ENCODE measurements at regions not wholly inside any gene's neighbourhood (a gene's known extent, or its start where the extent isn't known, plus 50 kb on each side); places are given as distances from the start of the nearest gene placed in this dataset.
"Not testable (repeated sequence)": the region's sequence is repeated elsewhere in the genome, so short reads cannot be mapped to it uniquely, and the experiment has no call there.

- ChIA-PET POLR2A (no interaction called here), CTCF (no interaction called here)
- no peak for TF ChIP-seq CTCF (IDR thresholded peaks at IDR 0.05; ENCODE audit: insufficient read depth, low read length, missing control alignments)
- no peak overlapping the region for H3K4me3 ChIP-seq (ENCODE audit: low read depth, low read length)
- DNase-seq (ENCODE audit: low read depth, low spot score) = no peak
These were observed 1038.0 kb downstream of the SOCS6 start for GRCh38 chr18:71326826-71327225.

GRCh38 chr18:71324356-71324755 is 1035.5 kb downstream of the SOCS6 start:
- CTCF ChIA-PET = no interaction called here
- POLR2A ChIA-PET = no interaction called here
- no peak for DNase-seq (ENCODE audit: low read depth, low spot score)
- H3K4me3 ChIP-seq (ENCODE audit: low read depth, low read length) = no peak overlapping the region
- no peak for TF ChIP-seq CTCF (IDR thresholded peaks at IDR 0.05; ENCODE audit: insufficient read depth, low read length, missing control alignments)

- CTCF ChIA-PET = no interaction called here
- no peak overlapping the region for H3K4me3 ChIP-seq (ENCODE audit: low read depth, low read length)
- POLR2A ChIA-PET = no interaction called here
These were observed 1033.4 kb downstream of the SOCS6 start for GRCh38 chr18:71322201-71322600.

GRCh38 chr18:71321319-71321718 is 1032.5 kb downstream of the SOCS6 start:
- DNase-seq (ENCODE audit: low read depth, low spot score) = no peak
- ChIA-PET CTCF (no interaction called here), POLR2A (no interaction called here)
- TF ChIP-seq CTCF (IDR thresholded peaks at IDR 0.05; ENCODE audit: insufficient read depth, low read length, missing control alignments) = no peak
- no peak overlapping the region for H3K4me3 ChIP-seq (ENCODE audit: low read depth, low read length)

More at GRCh38 chr18:71322201-71322600, 1033.4 kb downstream of the SOCS6 start:
- no peak for TF ChIP-seq CTCF (IDR thresholded peaks at IDR 0.05; ENCODE audit: insufficient read depth, low read length, missing control alignments)
- no peak for DNase-seq (ENCODE audit: low read depth, low spot score)

GRCh38 chr18:71304856-71305255 is 1016.0 kb downstream of the SOCS6 start:
- TF ChIP-seq CTCF (IDR thresholded peaks at IDR 0.05; ENCODE audit: insufficient read depth, low read length, missing control alignments) = no peak
- no peak for DNase-seq (ENCODE audit: low read depth, low spot score)
- H3K4me3 ChIP-seq (ENCODE audit: low read depth, low read length) = no peak overlapping the region
- POLR2A ChIA-PET = no interaction called here
- CTCF ChIA-PET = no interaction called here

- DNase-seq (ENCODE audit: low read depth, low spot score); H3K4me3 ChIP-seq (ENCODE audit: low read depth, low read length); POLR2A ChIA-PET; CTCF ChIA-PET: not testable (repeated sequence)
These were observed 1014.9 kb downstream of the SOCS6 start for GRCh38 chr18:71303743-71304142.

DNA sequence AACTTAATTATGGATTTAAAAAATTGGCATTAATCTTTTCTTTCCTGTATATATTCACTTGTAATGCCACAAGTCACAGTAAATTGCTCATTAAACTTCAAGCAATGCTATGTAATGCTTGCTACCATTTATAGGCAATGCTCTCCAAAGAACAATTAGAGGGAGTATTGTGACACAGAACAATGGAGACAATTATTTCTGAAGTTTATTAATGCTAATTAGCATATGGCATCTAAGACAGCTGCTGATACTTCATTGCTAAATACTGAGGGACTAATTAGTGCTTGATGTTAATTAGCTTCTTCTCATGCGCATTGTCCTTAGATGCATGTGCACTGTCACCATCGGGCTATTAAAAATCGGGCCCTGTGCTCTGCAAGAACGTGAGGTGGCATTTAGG is 1012.8 kb downstream of the SOCS6 start:
- H3K4me3 ChIP-seq (ENCODE audit: low read depth, low read length) = no peak overlapping the region
- no peak for TF ChIP-seq CTCF (IDR thresholded peaks at IDR 0.05; ENCODE audit: insufficient read depth, low read length, missing control alignments)
- ChIA-PET CTCF (no interaction called here), POLR2A (no interaction called here)
- DNase-seq (ENCODE audit: low read depth, low spot score) = no peak

DNA sequence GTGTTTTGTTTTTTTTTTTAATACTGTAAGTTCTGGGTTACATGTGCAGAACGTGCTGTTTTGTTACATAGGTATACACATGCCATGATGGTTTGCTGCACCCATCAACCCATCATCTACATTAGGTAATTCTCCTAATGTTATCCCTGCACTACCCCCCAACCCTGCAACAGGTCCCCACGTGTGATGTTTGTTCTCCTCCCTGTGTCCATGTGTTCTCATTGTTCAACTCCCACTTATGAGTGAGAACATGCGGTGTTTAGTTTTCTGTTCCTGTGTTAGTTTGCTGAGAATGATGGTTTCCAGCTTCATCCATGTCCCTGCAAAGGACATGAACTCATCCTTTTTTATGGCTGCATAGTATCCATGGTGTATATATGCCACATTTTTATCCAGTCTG is 1005.4 kb downstream of the SOCS6 start:
- POLR2A ChIA-PET; CTCF ChIA-PET; H3K4me3 ChIP-seq (ENCODE audit: low read depth, low read length); DNase-seq (ENCODE audit: low read depth, low spot score): not testable (repeated sequence)

Data from AG04449 (cell line).